ENCODE measurements at regions not wholly inside any gene's neighbourhood (a gene's known extent, or its start where the extent isn't known, plus 50 kb on each side); places are given as distances from the start of the nearest gene placed in this dataset.

GRCh38 chr1:230587061-230587460 is 55.2 kb upstream of the COG2 start:
- TF ChIP-seq, protein P1, sequence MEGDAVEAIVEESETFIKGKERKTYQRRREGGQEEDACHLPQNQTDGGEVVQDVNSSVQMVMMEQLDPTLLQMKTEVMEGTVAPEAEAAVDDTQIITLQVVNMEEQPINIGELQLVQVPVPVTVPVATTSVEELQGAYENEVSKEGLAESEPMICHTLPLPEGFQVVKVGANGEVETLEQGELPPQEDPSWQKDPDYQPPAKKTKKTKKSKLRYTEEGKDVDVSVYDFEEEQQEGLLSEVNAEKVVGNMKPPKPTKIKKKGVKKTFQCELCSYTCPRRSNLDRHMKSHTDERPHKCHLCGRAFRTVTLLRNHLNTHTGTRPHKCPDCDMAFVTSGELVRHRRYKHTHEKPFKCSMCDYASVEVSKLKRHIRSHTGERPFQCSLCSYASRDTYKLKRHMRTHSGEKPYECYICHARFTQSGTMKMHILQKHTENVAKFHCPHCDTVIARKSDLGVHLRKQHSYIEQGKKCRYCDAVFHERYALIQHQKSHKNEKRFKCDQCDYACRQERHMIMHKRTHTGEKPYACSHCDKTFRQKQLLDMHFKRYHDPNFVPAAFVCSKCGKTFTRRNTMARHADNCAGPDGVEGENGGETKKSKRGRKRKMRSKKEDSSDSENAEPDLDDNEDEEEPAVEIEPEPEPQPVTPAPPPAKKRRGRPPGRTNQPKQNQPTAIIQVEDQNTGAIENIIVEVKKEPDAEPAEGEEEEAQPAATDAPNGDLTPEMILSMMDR (IDR thresholded peaks at IDR 0.05; ENCODE audit: low read depth, low read length), result no peak
- TF ChIP-seq EZH2phosphoT487 (IDR thresholded peaks at IDR 0.05; ENCODE audit: low read depth), result no peak

All from OCI-LY3 (cell line).